ENCODE measurements at regions not wholly inside any gene's neighbourhood (a gene's known extent, or its start where the extent isn't known, plus 50 kb on each side); places are given as distances from the start of the nearest gene placed in this dataset.

DNA sequence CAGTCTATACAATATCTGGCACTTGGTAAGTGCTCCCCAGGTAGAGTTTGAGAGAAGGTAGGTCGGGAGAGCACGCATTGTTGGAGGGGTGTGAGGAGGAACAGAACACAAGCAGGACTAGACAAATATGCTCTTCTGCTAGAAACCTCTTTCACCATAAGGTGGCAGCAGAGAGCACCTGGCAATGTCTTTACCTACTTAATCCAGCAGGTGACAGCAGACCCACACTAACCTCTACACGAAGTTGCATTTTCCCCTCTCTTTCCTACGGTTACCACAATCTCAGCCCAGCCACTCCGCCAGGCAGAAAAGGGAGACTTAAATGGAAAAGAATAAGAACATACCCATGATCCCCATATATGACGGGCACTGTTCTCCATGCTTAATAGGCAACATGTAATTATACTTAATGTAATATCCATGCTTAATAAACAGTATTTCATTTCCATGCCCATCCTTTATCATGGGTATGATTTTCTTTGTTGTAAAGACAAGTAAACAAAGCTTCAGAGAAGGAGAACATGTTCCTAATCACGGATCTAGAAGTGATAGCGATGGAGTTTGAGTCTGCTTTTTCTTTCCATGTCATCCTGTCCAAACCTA is 55.1 kb upstream of the CCL2 start:
- H3K27ac Mint-ChIP-seq (ENCODE audit: low read depth, unreplicated experiment) = no peak overlapping the region
- no peaks in the 10 kb centered on the region for H3K36me3 Mint-ChIP-seq (ENCODE audit: insufficient read depth, unreplicated experiment)
- no peaks in the 10 kb centered on the region for H3K9me3 Mint-ChIP-seq (ENCODE audit: unreplicated experiment)
- TF ChIP-seq, protein P1, sequence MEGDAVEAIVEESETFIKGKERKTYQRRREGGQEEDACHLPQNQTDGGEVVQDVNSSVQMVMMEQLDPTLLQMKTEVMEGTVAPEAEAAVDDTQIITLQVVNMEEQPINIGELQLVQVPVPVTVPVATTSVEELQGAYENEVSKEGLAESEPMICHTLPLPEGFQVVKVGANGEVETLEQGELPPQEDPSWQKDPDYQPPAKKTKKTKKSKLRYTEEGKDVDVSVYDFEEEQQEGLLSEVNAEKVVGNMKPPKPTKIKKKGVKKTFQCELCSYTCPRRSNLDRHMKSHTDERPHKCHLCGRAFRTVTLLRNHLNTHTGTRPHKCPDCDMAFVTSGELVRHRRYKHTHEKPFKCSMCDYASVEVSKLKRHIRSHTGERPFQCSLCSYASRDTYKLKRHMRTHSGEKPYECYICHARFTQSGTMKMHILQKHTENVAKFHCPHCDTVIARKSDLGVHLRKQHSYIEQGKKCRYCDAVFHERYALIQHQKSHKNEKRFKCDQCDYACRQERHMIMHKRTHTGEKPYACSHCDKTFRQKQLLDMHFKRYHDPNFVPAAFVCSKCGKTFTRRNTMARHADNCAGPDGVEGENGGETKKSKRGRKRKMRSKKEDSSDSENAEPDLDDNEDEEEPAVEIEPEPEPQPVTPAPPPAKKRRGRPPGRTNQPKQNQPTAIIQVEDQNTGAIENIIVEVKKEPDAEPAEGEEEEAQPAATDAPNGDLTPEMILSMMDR (IDR thresholded peaks at IDR 0.05; ENCODE audit: unreplicated experiment) = peak; percentile 100
- H3K27me3 Mint-ChIP-seq (ENCODE audit: insufficient read depth, unreplicated experiment) = peaks cover 15% of the 10 kb centered on the region
- POLR2A ChIA-PET = interaction anchor here (1.1 kb wide), 1 partner anchor 162 kb away, joined by 4 read pairs; no protein-coding TSS in a partner anchor
- CTCF ChIA-PET = interaction anchor here (0.6 to 5.4 kb wide), 48 partner anchors 9 to 1376 kb away, joined by 3 to 184 read pairs (median 4); partner anchors contain the start of genes CCL1, CCL13, CCL2 and RAD51D
- H3K4me3 Mint-ChIP-seq (ENCODE audit: unreplicated experiment) = no peak overlapping the region
- intact Hi-C loops (cut with micrococcal nuclease) = loop anchor here (1.0 to 10.0 kb wide), 4 partner anchors 65 to 917 kb away; partner anchors contain the start of gene RAD51D
- peak; percentile 79 for DNase-seq (ENCODE audit: unreplicated experiment)
- BruUV-seq (replicated peaks) = no TSS peak
- no peaks in the 10 kb centered on the region for H3K4me1 Mint-ChIP-seq (ENCODE audit: insufficient read depth, unreplicated experiment)

DNA sequence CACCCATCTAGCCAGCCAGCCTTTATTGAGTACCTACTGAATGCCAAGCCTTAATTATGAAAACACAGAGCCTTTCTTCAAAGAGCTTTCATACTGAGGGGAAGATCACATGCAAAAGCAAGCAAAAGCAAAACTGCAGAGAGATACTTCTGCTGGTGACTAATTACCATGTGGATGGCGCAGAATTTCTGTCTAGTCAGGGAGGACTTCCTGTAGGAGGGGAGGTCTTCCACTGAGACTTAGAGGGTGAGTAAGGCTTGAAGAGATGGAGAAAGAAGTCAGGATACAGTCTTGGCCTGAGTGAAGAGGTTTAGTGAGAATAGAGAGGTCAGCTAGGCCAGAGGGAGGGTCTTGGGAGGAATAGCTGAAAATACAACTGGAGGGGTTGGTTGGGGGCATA is 53.9 kb upstream of the CCL2 start:
- no peaks in the 10 kb centered on the region for H3K4me1 Mint-ChIP-seq (ENCODE audit: insufficient read depth, unreplicated experiment)
- H3K27ac Mint-ChIP-seq (ENCODE audit: low read depth, unreplicated experiment) = no peak overlapping the region
- DNase-seq (ENCODE audit: unreplicated experiment) = no peak
- peaks cover 14% of the 10 kb centered on the region for H3K27me3 Mint-ChIP-seq (ENCODE audit: insufficient read depth, unreplicated experiment)
- TF ChIP-seq, protein P1 (IDR thresholded peaks at IDR 0.05; ENCODE audit: unreplicated experiment) = no peak
- intact Hi-C loops (cut with micrococcal nuclease) = loop anchor here (5.0 to 10.0 kb wide), 2 partner anchors 64 to 916 kb away; partner anchors contain the start of gene RAD51D
- H3K9me3 Mint-ChIP-seq (ENCODE audit: unreplicated experiment) = no peaks in the 10 kb centered on the region
- CTCF ChIA-PET = interaction anchor here (0.6 to 5.4 kb wide), 20 partner anchors 10 to 918 kb away, joined by 3 to 184 read pairs (median 6); partner anchors contain the start of genes CCL1, CCL13 and RAD51D
- no peaks in the 10 kb centered on the region for H3K36me3 Mint-ChIP-seq (ENCODE audit: insufficient read depth, unreplicated experiment)
- H3K4me3 Mint-ChIP-seq (ENCODE audit: unreplicated experiment) = no peak overlapping the region
- POLR2A ChIA-PET = interaction anchor here (0.6 to 1.1 kb wide), 2 partner anchors 161 to 941 kb away, joined by 3 to 4 read pairs; no protein-coding TSS in a partner anchor
- BruUV-seq (replicated peaks) = no TSS peak

DNA sequence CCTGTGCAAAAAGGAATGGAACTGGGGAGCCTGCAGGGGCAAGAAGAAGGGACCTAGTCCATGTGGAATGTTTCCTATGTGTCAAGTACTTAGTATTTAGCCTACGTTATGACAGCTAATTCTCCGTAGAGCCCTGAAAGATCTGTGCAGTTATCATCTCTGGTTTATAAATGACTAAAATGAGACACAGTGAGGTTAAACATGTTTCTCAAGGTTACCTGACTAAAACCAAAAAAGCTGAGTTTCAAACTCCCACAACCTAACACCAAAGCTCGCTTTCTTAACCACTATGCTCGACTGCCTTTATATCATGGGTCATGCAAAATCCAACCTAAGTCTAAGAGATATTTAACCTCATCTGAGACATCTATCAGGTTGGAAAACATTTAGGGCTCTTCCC is 53.3 kb upstream of the CCL2 start:
- TF ChIP-seq, protein P1 (IDR thresholded peaks at IDR 0.05; ENCODE audit: unreplicated experiment) = no peak
- no TSS peak for BruUV-seq (replicated peaks)
- no peak overlapping the region for H3K27ac Mint-ChIP-seq (ENCODE audit: low read depth, unreplicated experiment)
- no peak overlapping the region for H3K4me3 Mint-ChIP-seq (ENCODE audit: unreplicated experiment)
- no peaks in the 10 kb centered on the region for H3K9me3 Mint-ChIP-seq (ENCODE audit: unreplicated experiment)
- H3K27me3 Mint-ChIP-seq (ENCODE audit: insufficient read depth, unreplicated experiment) = peaks cover 14% of the 10 kb centered on the region
- CTCF ChIA-PET = interaction anchor here (0.6 to 5.4 kb wide), 4 partner anchors 11 to 160 kb away, joined by 3 to 184 read pairs (median 8); partner anchors contain the start of gene CCL1
- intact Hi-C loops (cut with micrococcal nuclease) = loop anchor here (5.0 to 10.0 kb wide), 2 partner anchors 63 to 916 kb away; partner anchors contain the start of gene RAD51D
- no peaks in the 10 kb centered on the region for H3K4me1 Mint-ChIP-seq (ENCODE audit: insufficient read depth, unreplicated experiment)
- POLR2A ChIA-PET = no interaction called here
- no peak for DNase-seq (ENCODE audit: unreplicated experiment)
- no peaks in the 10 kb centered on the region for H3K36me3 Mint-ChIP-seq (ENCODE audit: insufficient read depth, unreplicated experiment)

DNA sequence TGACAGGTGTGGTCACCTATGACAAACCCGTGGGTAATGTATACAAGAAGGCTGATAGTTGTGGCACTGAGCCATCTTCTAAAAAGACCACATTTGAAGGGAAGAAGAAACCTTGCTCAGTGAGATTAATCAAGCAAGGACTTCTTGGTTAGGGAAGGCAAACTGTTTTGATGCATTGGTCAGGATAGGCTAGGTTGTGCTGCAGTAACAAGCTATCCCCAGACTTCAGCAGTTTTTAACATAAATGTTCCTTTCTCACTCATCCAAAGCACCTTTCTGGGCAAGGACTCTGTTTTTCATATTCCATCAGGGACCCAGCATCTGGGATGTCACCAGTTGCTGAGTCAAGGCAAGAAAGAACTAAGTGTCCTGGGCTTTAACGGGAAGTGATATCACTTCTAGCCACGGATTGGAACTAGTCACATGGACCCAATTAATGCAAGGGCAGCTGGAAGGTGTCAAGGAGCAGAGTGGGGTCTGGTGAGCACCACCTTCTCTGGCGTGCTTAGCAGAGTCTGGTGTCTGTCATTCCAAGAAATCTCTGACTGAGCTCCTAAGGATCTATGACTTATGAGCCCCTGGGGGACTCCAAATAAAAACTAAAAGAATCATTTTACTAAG is 52.0 kb upstream of the CCL2 start:
- ChIA-PET POLR2A (interaction anchor here (0.6 kb wide), 1 partner anchor 763 kb away, joined by 3 read pairs; no protein-coding TSS in a partner anchor), CTCF (interaction anchor here (0.6 to 5.4 kb wide), 6 partner anchors 103 to 771 kb away, joined by 3 to 184 read pairs (median 3); partner anchors contain the start of gene CCL1)
- no peak overlapping the region for H3K4me3 Mint-ChIP-seq (ENCODE audit: unreplicated experiment)
- H3K36me3 Mint-ChIP-seq (ENCODE audit: insufficient read depth, unreplicated experiment) = no peaks in the 10 kb centered on the region
- H3K4me1 Mint-ChIP-seq (ENCODE audit: insufficient read depth, unreplicated experiment) = no peaks in the 10 kb centered on the region
- intact Hi-C loops (cut with micrococcal nuclease) = loop anchor here (5.0 to 10.0 kb wide), 2 partner anchors 62 to 914 kb away; partner anchors contain the start of gene RAD51D
- H3K27me3 Mint-ChIP-seq (ENCODE audit: insufficient read depth, unreplicated experiment) = peaks cover 10% of the 10 kb centered on the region
- no peak for DNase-seq (ENCODE audit: unreplicated experiment)
- H3K9me3 Mint-ChIP-seq (ENCODE audit: unreplicated experiment) = peaks cover under 1% of the 10 kb centered on the region
- BruUV-seq (replicated peaks) = no TSS peak
- TF ChIP-seq, protein P1 (IDR thresholded peaks at IDR 0.05; ENCODE audit: unreplicated experiment) = no peak
- H3K27ac Mint-ChIP-seq (ENCODE audit: low read depth, unreplicated experiment) = no peak overlapping the region

Data from MCF 10A (cell line).